GM12874 (cell line): ENCODE measurements at regions not wholly inside any gene's neighbourhood (a gene's known extent, or its start where the extent isn't known, plus 50 kb on each side); places are given as distances from the start of the nearest gene placed in this dataset.

ENCODE experiments used
- TF ChIP-seq, protein P1 (sequence below): IDR thresholded peaks from 2 replicates; pipeline ENCODE4 v1.5.1; 2011; ENCODE audit warnings: low read depth, mild to moderate bottlenecking, control low read depth, low read length, moderate library complexity; ENCODE audit not compliant: insufficient read depth

DNA sequence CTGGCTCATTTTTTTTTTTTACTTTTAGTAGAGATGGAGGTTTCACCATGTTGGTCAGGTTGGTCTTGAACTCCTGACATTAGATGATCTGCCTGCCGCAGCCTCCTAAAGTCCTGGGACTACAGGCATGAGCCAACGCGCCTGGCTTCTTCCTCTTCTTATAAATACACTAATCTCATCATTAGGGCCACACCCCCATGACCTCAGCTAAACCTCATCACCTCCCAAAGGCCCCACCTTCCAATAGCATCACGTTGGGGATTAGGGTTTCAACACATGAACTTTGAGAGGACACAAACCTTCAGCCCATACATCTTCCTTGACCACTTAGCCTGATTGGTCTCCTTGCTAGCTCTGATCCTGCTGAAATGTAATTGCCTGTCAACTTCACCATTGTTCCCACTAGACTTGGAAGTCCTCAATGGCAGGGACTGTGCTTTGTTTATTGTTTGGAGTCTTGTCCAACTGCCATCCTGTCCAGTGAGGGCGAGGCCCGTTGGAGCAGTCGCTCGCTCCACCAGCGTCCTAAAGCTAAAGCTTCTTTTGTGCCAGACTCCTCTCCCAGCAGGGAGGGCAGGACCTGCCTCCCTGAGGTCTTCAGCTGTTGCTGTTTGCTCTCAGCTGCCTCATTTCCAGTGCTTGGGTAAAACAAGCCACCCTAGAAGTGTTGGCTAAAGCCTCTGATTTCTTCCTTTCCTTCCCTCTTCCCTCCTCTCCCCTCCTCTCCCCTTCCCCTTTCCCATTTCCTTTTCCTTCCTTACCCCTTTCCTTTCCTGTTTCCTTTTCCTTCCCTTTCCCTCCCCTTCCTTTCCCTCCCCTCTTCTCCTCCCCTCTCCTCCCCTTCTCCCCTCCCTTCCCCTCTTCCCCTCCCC is 85.3 kb downstream of the HAPSTR1 start:
- TF ChIP-seq, protein P1, sequence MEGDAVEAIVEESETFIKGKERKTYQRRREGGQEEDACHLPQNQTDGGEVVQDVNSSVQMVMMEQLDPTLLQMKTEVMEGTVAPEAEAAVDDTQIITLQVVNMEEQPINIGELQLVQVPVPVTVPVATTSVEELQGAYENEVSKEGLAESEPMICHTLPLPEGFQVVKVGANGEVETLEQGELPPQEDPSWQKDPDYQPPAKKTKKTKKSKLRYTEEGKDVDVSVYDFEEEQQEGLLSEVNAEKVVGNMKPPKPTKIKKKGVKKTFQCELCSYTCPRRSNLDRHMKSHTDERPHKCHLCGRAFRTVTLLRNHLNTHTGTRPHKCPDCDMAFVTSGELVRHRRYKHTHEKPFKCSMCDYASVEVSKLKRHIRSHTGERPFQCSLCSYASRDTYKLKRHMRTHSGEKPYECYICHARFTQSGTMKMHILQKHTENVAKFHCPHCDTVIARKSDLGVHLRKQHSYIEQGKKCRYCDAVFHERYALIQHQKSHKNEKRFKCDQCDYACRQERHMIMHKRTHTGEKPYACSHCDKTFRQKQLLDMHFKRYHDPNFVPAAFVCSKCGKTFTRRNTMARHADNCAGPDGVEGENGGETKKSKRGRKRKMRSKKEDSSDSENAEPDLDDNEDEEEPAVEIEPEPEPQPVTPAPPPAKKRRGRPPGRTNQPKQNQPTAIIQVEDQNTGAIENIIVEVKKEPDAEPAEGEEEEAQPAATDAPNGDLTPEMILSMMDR: no peak

DNA sequence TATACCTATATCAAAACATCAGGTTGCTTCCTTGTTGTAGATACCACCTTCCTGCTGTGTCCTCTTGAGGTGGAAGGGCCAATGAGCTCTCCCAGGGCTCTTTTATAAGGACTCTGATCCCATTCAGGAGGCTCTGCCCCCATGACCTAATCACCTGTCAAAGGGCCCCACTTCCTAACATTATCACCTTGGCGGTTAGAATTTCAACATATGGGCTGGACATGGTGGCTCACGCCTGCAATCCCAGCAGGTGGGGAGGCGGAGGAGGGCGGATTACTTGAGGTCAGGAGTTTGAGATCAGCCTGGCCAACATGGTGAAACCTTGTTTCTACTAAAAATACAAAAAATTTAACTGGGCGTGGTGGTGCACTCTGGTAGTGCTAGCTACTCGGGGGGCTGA is 86.4 kb downstream of the HAPSTR1 start:
- TF ChIP-seq, protein P1: no peak

DNA sequence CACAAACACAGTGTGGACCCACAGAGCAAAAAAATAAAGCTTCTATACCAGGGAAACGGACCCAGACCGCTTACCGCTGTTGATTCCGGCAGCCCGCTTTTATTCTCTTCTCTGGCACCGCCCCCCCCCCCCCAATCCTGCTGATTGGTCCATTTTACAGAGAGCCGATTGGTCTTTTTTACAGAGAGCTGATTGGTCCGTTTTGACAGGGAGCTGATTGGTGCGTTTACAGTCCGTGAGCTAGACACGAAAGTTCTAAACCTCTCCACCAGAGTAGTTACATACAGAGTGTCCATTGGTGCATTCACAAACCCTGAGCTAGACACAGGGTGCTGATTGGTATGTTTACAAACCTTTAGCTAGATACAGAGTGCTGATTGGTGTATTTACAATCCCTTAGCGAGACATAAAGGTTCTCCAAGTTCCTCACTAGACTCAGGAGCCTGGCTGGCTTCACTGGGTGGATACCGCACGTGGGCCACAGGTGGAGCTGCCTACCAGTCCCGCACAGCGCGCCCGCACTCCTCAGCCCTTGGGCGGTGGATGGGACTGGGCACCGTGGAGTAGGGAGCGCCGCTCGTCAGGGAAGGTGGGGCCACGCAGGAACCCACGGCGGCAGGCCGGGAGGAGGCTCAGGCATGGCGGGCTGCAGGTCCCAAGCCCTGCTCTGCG is 92.4 kb downstream of the HAPSTR1 start:
- TF ChIP-seq, protein P1: no peak

DNA sequence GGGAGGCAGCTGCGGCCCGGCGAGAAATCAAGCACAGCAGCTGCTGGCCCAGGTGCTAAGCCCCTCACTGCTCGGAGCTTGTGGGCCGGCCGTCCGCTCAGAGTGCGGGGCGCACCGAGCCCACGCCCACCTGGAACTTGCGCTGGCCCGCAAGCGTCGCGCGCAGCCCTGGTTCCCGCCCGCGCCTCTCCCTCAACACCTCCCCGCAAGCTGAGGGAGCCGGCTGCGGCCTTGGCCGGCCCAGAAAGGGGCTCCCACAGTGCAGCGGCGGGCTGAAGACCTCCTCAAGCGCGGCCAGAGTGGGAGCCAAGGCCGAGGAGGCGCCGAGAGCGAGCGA is 92.9 kb downstream of the HAPSTR1 start:
- TF ChIP-seq, protein P1: no peak

DNA sequence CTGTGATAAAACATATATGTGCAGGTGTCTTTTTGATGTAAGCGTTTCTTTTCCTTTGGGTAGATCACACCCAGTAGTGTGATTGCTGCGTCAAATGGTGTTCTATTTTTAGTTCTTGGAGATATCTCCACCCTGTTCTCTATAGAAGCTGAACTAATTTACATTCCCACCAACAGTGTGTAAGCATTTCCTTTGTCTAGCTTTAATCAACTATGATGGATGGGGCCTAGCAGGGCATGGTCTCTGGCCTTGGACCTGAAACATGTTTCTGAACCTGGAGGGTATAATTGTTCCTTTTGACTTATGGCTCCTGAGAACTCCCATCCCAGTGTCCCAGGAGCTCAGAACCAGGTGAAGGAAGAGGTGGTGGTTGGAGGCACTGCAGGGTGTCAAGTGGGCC is 93.9 kb downstream of the HAPSTR1 start:
- TF ChIP-seq, protein P1: no peak

DNA sequence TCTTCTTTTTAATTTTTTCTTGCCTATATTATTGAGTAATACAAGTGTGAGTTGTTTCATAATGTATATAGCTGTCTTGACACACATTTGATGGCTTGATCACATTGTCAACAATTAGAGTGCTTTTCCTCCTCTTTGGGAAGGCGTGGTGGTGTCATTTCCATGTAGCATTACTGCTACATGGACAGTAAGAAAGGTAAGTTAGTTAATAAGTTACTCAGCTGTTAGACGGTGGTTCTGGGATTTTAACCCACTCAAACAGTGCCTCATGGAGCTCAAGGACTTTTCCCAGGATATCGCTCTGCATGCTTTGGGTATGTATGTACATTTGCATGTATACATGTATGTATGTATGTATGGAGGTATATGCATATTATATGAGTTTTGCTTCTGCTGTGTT is 94.6 kb downstream of the HAPSTR1 start:
- TF ChIP-seq, protein P1: no peak

DNA sequence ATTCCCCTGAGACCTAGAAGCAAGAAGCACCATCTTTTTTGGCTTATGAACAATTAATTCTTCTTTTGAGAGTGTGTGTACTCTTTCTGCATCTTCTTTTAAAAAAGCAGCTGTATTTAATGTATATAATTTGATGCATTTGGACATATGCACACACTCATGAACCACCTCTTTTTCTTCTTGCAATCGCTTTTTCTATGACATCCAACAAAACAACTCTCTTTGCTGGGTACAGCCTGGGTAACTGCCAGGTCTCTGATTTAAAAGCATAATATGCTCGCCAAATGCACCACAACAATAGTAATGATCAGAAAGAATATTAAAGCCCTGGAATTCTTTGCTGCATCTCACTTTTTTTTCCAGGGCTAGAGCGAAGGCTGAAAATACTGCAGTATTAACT is 97.3 kb downstream of the HAPSTR1 start:
- TF ChIP-seq, protein P1: no peak
